ENCODE measurements at regions not wholly inside any gene's neighbourhood (a gene's known extent, or its start where the extent isn't known, plus 50 kb on each side); places are given as distances from the start of the nearest gene placed in this dataset.

GRCh38 chr16:85361441-85362118 is 249.3 kb upstream of the CIBAR2 start (continued):
- TF ChIP-seq STAT6 (CRISPR knock-in tag; IDR thresholded peaks at IDR 0.05; ENCODE audit: borderline replicate concordance) (no peak), HNRNPK (IDR thresholded peaks at IDR 0.05; ENCODE audit: low read depth, low read length, poor library complexity, severe bottlenecking) (no peak), JARID2 (CRISPR knock-in tag; IDR thresholded peaks at IDR 0.05; ENCODE audit: insufficient replicate concordance) (no peak), NFIC (IDR thresholded peaks at IDR 0.05; ENCODE audit: low read length) (no peak), ZNF121 (CRISPR knock-in tag; IDR thresholded peaks at IDR 0.05) (no peak), ZNF775 (CRISPR knock-in tag; IDR thresholded peaks at IDR 0.05; ENCODE audit: borderline replicate concordance) (no peak), FOXP1 (IDR thresholded peaks at IDR 0.05) (no peak), FOXP1 (CRISPR knock-in tag; IDR thresholded peaks at IDR 0.05) (no peak), YEATS4 (CRISPR knock-in tag; IDR thresholded peaks at IDR 0.05; ENCODE audit: borderline replicate concordance) (peak; percentile 34; the same call in 1 of the 2 replicates), CREB1 (IDR thresholded peaks at IDR 0.05) (no peak), CREB1 (CRISPR knock-in tag; IDR thresholded peaks at IDR 0.05) (no peak), ZNF446 (CRISPR knock-in tag; IDR thresholded peaks at IDR 0.05) (no peak), ZNF674 (CRISPR knock-in tag; IDR thresholded peaks at IDR 0.05; ENCODE audit: low read depth) (no peak), ZNF605 (CRISPR knock-in tag; IDR thresholded peaks at IDR 0.05) (no peak), ZBTB2 (CRISPR knock-in tag; IDR thresholded peaks at IDR 0.05; ENCODE audit: low read depth) (no peak), ZNF577 (CRISPR knock-in tag; IDR thresholded peaks at IDR 0.05; ENCODE audit: borderline replicate concordance, low read depth) (no peak), JUN (CRISPR knock-in tag; IDR thresholded peaks at IDR 0.05) (no peak), ZNF510 (CRISPR knock-in tag; IDR thresholded peaks at IDR 0.05; ENCODE audit: low read depth) (0 out of 2 replicates have a peak, but pooled peaks have one; percentile 49), ZNF136 (CRISPR knock-in tag; IDR thresholded peaks at IDR 0.05; ENCODE audit: low read depth) (no peak), CC2D1A (CRISPR knock-in tag; IDR thresholded peaks at IDR 0.05) (no peak), ZNF431 (CRISPR knock-in tag; IDR thresholded peaks at IDR 0.05; ENCODE audit: borderline replicate concordance, low read depth) (no peak), ZBTB1 (CRISPR knock-in tag; IDR thresholded peaks at IDR 0.05; ENCODE audit: borderline replicate concordance) (no peak), SNAPC2 (CRISPR knock-in tag; IDR thresholded peaks at IDR 0.05) (no peak), ZBTB14 (CRISPR knock-in tag; IDR thresholded peaks at IDR 0.05) (no peak), NCOA1 (CRISPR knock-in tag; IDR thresholded peaks at IDR 0.05) (no peak), NR2F1 (CRISPR knock-in tag; IDR thresholded peaks at IDR 0.05) (no peak), ZNF850 (CRISPR knock-in tag; conservative IDR thresholded peaks at IDR 0.05) (no peak)
